ENCODE measurements at regions not wholly inside any gene's neighbourhood (a gene's known extent, or its start where the extent isn't known, plus 50 kb on each side); places are given as distances from the start of the nearest gene placed in this dataset.

DNA sequence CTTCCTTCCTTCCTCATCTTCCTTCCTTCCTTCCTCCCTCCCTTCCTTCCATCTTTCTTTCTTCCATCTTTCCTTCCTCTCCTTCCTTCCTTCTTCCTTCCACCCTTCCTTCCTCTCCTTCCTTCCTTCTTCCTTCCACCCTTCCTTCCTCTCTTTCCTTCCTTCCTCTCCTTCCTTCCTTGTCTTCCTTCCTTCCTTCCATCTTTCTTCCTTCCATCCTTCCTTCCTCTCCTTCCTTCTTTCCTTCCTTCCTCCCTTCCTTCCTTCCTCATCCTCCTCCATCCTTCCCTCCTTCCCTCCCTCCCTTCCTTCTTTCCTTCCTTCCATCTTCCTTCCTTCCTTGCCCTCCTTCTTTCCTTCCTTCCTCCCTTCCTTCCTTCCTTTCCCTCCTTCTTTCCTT, 361.4 kb upstream of the TSHZ2 start (continued):
- no peak for TF ChIP-seq USF2 (IDR thresholded peaks at IDR 0.05; ENCODE audit: low read length)
- TF ChIP-seq ZNF274 (IDR thresholded peaks at IDR 0.05; ENCODE audit: borderline replicate concordance, extremely low read depth, low read length): no peak
- no peak for TF ChIP-seq TBP (IDR thresholded peaks at IDR 0.05; ENCODE audit: low read depth, low read length)

Measured in H1 (cell line).